PC-3 (cell line): ENCODE measurements at regions not wholly inside any gene's neighbourhood (a gene's known extent, or its start where the extent isn't known, plus 50 kb on each side); places are given as distances from the start of the nearest gene placed in this dataset.
"Not testable (repeated sequence)": the region's sequence is repeated elsewhere in the genome, so short reads cannot be mapped to it uniquely, and the experiment has no call there.

Experiments used
- ATAC-seq: fragments of 200-7000 bp; cut with Tn5 transposase; 2 replicates; pipeline ENCODE4 v1.9.1; 2020; ENCODE audit warnings: mild to moderate bottlenecking, moderate library complexity
- BruUV-seq: library from RNA; stranded (reverse); fragments of 400-500 nt; replicated peaks from 2 replicates; lab custom pipeline; 2021; lab: Mats Ljungman, UMichigan
- CTCF ChIA-PET: fragments of 300-600 bp; sonication (Branson Sonifier 250); formaldehyde crosslinking; loops from one replicate; lab custom pipeline; 2022; ENCODE audit warnings: antibody characterized with exemption; lab: Charles Lee
- POLR2A ChIA-PET: fragments of 300-600 bp; sonication (Branson Sonifier 250); formaldehyde crosslinking; loops from one replicate; lab custom pipeline; 2022; ENCODE audit warnings: antibody characterized with exemption; ENCODE audit not compliant: unreplicated experiment; lab: Charles Lee
- DNase-seq: peaks from one replicate; pipeline ENCODE4 v3.0.0-alpha.2; 2015
- H2AFZ ChIP-seq: fragments of 300-600 bp; sonication (generic); 2 replicates; pipeline ENCODE4 v1.6.0; 2016; ENCODE audit warnings: antibody characterized with exemption, low read length
- H3F3A ChIP-seq: fragments of 300-600 bp; sonication (generic); one replicate; pipeline ENCODE4 v1.6.0; 2017; ENCODE audit warnings: antibody characterized with exemption, low read length, control low read depth, mild to moderate bottlenecking; ENCODE audit not compliant: unreplicated experiment
- H3K27ac ChIP-seq: fragments of 300-600 bp; sonication (generic); 2 replicates; pipeline ENCODE4 v1.5.1; 2016; ENCODE audit warnings: mild to moderate bottlenecking, low read length
- H3K27me3 ChIP-seq: fragments of 300-600 bp; sonication (generic); 2 replicates; pipeline ENCODE4 v1.6.1; 2016; ENCODE audit warnings: low read length, mixed read lengths
- H3K36me3 ChIP-seq: fragments of 300-600 bp; sonication (generic); 2 replicates; pipeline ENCODE4 v1.6.1; 2016; ENCODE audit warnings: low read depth, mixed run types, low read length, mixed read lengths
- H3K4me1 ChIP-seq: fragments of 300-600 bp; sonication (generic); 2 replicates; pipeline ENCODE4 v1.5.1; 2016; ENCODE audit warnings: low read length; ENCODE audit not compliant: insufficient read depth
- H3K4me2 ChIP-seq: fragments of 300-600 bp; sonication (generic); 2 replicates; pipeline ENCODE4 v1.6.0; 2016; ENCODE audit warnings: low read length
- H3K4me3 ChIP-seq: fragments of 300-600 bp; sonication (generic); 2 replicates; pipeline ENCODE4 v1.5.1; 2016; ENCODE audit warnings: mild to moderate bottlenecking, low read length, mixed read lengths
- H3K79me2 ChIP-seq: fragments of 300-600 bp; sonication (generic); 2 replicates; pipeline ENCODE4 v1.6.1; 2017; ENCODE audit warnings: low read length, mixed read lengths
- H3K9ac ChIP-seq: fragments of 300-600 bp; sonication (generic); 2 replicates; pipeline ENCODE4 v1.6.0; 2016; ENCODE audit warnings: mild to moderate bottlenecking, low read length
- H3K9me2 ChIP-seq: fragments of 300-600 bp; sonication (generic); replicated peaks from 2 replicates; pipeline ENCODE4 v1.6.1; 2016; ENCODE audit warnings: mixed run types, low read length, mixed read lengths
- H3K9me3 ChIP-seq: fragments of 300-600 bp; sonication (generic); 2 replicates; pipeline ENCODE4 v1.6.1; 2016; ENCODE audit warnings: low read length, mixed read lengths
- H4K20me1 ChIP-seq: fragments of 300-600 bp; sonication (generic); 2 replicates; pipeline ENCODE4 v1.6.1; 2016; ENCODE audit warnings: low read length, mixed read lengths
- CTCF ChIP-seq: fragments of 300-600 bp; sonication (generic); conservative IDR thresholded peaks from 2 replicates; pipeline ENCODE4 v1.5.1; 2017; ENCODE audit warnings: antibody characterized with exemption, low read depth, mild to moderate bottlenecking, low read length
- EZH2 ChIP-seq: fragments of 300-600 bp; sonication (generic); IDR thresholded peaks from one replicate; pipeline ENCODE4 v1.6.1; 2017; ENCODE audit warnings: antibody characterized with exemption, mild to moderate bottlenecking, low read length; ENCODE audit not compliant: unreplicated experiment
- EZH2phosphoT487 ChIP-seq: fragments of 300-600 bp; sonication (generic); IDR thresholded peaks from 2 replicates; pipeline ENCODE4 v1.6.1; 2018; ENCODE audit warnings: mild to moderate bottlenecking, antibody characterized with exemption, low read length, borderline replicate concordance
- intact Hi-C: fragments of 100-400 bp; cut with micrococcal nuclease; formaldehyde crosslinking; loops from 2 replicates; pipeline ENCODE4 v1.9.0; 2023

- no peak for TF ChIP-seq CTCF
- TF ChIP-seq EZH2 = no peak
- no peak for TF ChIP-seq EZH2phosphoT487
- no peak overlapping the region for H2AFZ ChIP-seq
- ChIA-PET CTCF (no interaction called here), POLR2A (no interaction called here)
- BruUV-seq = no TSS peak
- H3K9me3 ChIP-seq = no peaks in the 10 kb centered on the region
- intact Hi-C loops = no loop called here
- no peaks in the 10 kb centered on the region for H3K4me1 ChIP-seq
- no peak overlapping the region for H3K4me3 ChIP-seq
- H3K4me2 ChIP-seq = no peak overlapping the region
- H4K20me1 ChIP-seq = no peaks in the 10 kb centered on the region
- H3K27me3 ChIP-seq = no peaks in the 10 kb centered on the region
- no peaks in the 10 kb centered on the region for H3K9me2 ChIP-seq
- no peak overlapping the region for H3K27ac ChIP-seq
- H3K9ac ChIP-seq = no peak overlapping the region
- DNase-seq (no peak), ATAC-seq (no peak)
- H3K79me2 ChIP-seq = no peaks in the 10 kb centered on the region
- H3F3A ChIP-seq = no peaks in the 10 kb centered on the region
- no peaks in the 10 kb centered on the region for H3K36me3 ChIP-seq
These were observed 401.2 kb upstream of the RORB start for GRCh38 chr9:74095925-74096324.

- Histone ChIP-seq H3K4me2 (no peak overlapping the region), H3K9ac (no peak overlapping the region), H3K27ac (no peak overlapping the region), H2AFZ (no peak overlapping the region), H3K79me2 (no peaks in the 10 kb centered on the region), H3K27me3 (no peaks in the 10 kb centered on the region), H3K36me3 (no peaks in the 10 kb centered on the region), H3F3A (no peaks in the 10 kb centered on the region), H3K4me3 (no peak overlapping the region), H4K20me1 (no peaks in the 10 kb centered on the region), H3K9me2 (no peaks in the 10 kb centered on the region), H3K4me1 (no peaks in the 10 kb centered on the region), H3K9me3 (no peaks in the 10 kb centered on the region)
- DNase-seq (no peak), ATAC-seq (no peak)
- no TSS peak for BruUV-seq
- TF ChIP-seq EZH2 (no peak), CTCF (no peak), EZH2phosphoT487 (no peak)
- POLR2A ChIA-PET = no interaction called here
- CTCF ChIA-PET = no interaction called here
- intact Hi-C loops = no loop called here
These were observed 400.7 kb upstream of the RORB start for GRCh38 chr9:74096420-74096819.

GRCh38 chr9:74100042-74100441, 397.1 kb upstream of the RORB start:
- Histone ChIP-seq H3K9me2 (no peaks in the 10 kb centered on the region), H3K4me3 (no peak overlapping the region), H3K27me3 (no peaks in the 10 kb centered on the region), H3K9ac (no peak overlapping the region), H2AFZ (no peak overlapping the region), H3F3A (no peaks in the 10 kb centered on the region), H3K9me3 (no peaks in the 10 kb centered on the region), H4K20me1 (no peaks in the 10 kb centered on the region), H3K36me3 (no peaks in the 10 kb centered on the region), H3K4me2 (no peak overlapping the region), H3K27ac (no peak overlapping the region), H3K4me1 (no peaks in the 10 kb centered on the region), H3K79me2 (no peaks in the 10 kb centered on the region)
- POLR2A ChIA-PET = no interaction called here
- intact Hi-C loops = no loop called here
- CTCF ChIA-PET = no interaction called here
- no peak for TF ChIP-seq EZH2phosphoT487
- no peak for TF ChIP-seq EZH2
- no peak for TF ChIP-seq CTCF
- DNase-seq = no peak
- no peak for ATAC-seq
- BruUV-seq = no TSS peak

GRCh38 chr9:74102148-74102547, 395.0 kb upstream of the RORB start:
- CTCF ChIA-PET, DNase-seq, H2AFZ ChIP-seq, H3K36me3 ChIP-seq, H3K27me3 ChIP-seq, H3K4me2 ChIP-seq, intact Hi-C loops, BruUV-seq, H3K27ac ChIP-seq, H3K4me1 ChIP-seq, H3F3A ChIP-seq, H3K79me2 ChIP-seq, H4K20me1 ChIP-seq, ATAC-seq, H3K9ac ChIP-seq, H3K9me2 ChIP-seq, H3K9me3 ChIP-seq, H3K4me3 ChIP-seq, POLR2A ChIA-PET: not testable (repeated sequence)
